ENCODE measurements at regions not wholly inside any gene's neighbourhood (a gene's known extent, or its start where the extent isn't known, plus 50 kb on each side); places are given as distances from the start of the nearest gene placed in this dataset.

- ATAC-seq (no peak), DNase-seq (no peak)
- Mint-ChIP-seq H3K4me1 (no peaks in the 10 kb centered on the region), H3K9me3 (ENCODE audit: low read depth) (no peaks in the 10 kb centered on the region), H3K4me3 (no peak overlapping the region), H3K27ac (no peak overlapping the region), H3K36me3 (no peaks in the 10 kb centered on the region), H3K27me3 (no peaks in the 10 kb centered on the region)
- CTCF ChIA-PET = no interaction called here
Measured at GRCh38 chr10:61184429-61184828, 240.4 kb upstream of the RHOBTB1 start.

GRCh38 chr10:61183967-61184366 is 240.0 kb upstream of the RHOBTB1 start:
- Mint-ChIP-seq H3K4me3 (no peak overlapping the region), H3K4me1 (no peaks in the 10 kb centered on the region), H3K9me3 (ENCODE audit: low read depth) (no peaks in the 10 kb centered on the region), H3K36me3 (no peaks in the 10 kb centered on the region), H3K27ac (no peak overlapping the region), H3K27me3 (no peaks in the 10 kb centered on the region)
- ATAC-seq (no peak), DNase-seq (no peak)
- CTCF ChIA-PET = no interaction called here

- Mint-ChIP-seq H3K27ac (no peak overlapping the region), H3K36me3 (no peaks in the 10 kb centered on the region), H3K4me1 (no peaks in the 10 kb centered on the region), H3K9me3 (ENCODE audit: low read depth) (no peaks in the 10 kb centered on the region), H3K4me3 (no peak overlapping the region), H3K27me3 (no peaks in the 10 kb centered on the region)
- CTCF ChIA-PET = no interaction called here
- ATAC-seq (no peak), DNase-seq (no peak)
Measured at GRCh38 chr10:61181832-61182231, 237.8 kb upstream of the RHOBTB1 start.

- Mint-ChIP-seq H3K9me3 (ENCODE audit: low read depth) (no peaks in the 10 kb centered on the region), H3K27me3 (no peaks in the 10 kb centered on the region), H3K4me1 (no peaks in the 10 kb centered on the region), H3K4me3 (no peak overlapping the region), H3K27ac (no peak overlapping the region), H3K36me3 (no peaks in the 10 kb centered on the region)
- ATAC-seq = no peak
- CTCF ChIA-PET = no interaction called here
- DNase-seq = no peak
Measured at GRCh38 chr10:61179771-61180170, 235.8 kb upstream of the RHOBTB1 start.

- H3K4me3 Mint-ChIP-seq = no peak overlapping the region
- CTCF ChIA-PET = no interaction called here
- H3K36me3 Mint-ChIP-seq = no peaks in the 10 kb centered on the region
- H3K27me3 Mint-ChIP-seq = no peaks in the 10 kb centered on the region
- ATAC-seq = no peak
- no peak for DNase-seq
- no peak overlapping the region for H3K27ac Mint-ChIP-seq
- no peaks in the 10 kb centered on the region for H3K9me3 Mint-ChIP-seq (ENCODE audit: low read depth)
- H3K4me1 Mint-ChIP-seq = no peaks in the 10 kb centered on the region
Measured at GRCh38 chr10:61176424-61176823, 232.4 kb upstream of the RHOBTB1 start.

- Mint-ChIP-seq H3K9me3 (ENCODE audit: low read depth) (no peaks in the 10 kb centered on the region), H3K27ac (no peak overlapping the region), H3K36me3 (no peaks in the 10 kb centered on the region), H3K4me1 (no peaks in the 10 kb centered on the region), H3K4me3 (no peak overlapping the region), H3K27me3 (no peaks in the 10 kb centered on the region)
- DNase-seq (no peak), ATAC-seq (no peak)
- CTCF ChIA-PET = no interaction called here
Measured at GRCh38 chr10:61175316-61175715, 231.3 kb upstream of the RHOBTB1 start.

GRCh38 chr10:61173450-61173849 is 229.5 kb upstream of the RHOBTB1 start:
- Mint-ChIP-seq H3K4me1 (no peaks in the 10 kb centered on the region), H3K27ac (no peak overlapping the region), H3K36me3 (no peaks in the 10 kb centered on the region), H3K27me3 (no peaks in the 10 kb centered on the region), H3K4me3 (no peak overlapping the region), H3K9me3 (ENCODE audit: low read depth) (no peaks in the 10 kb centered on the region)
- no peak for DNase-seq
- CTCF ChIA-PET = no interaction called here
- ATAC-seq = no peak

- H3K4me3 Mint-ChIP-seq = no peak overlapping the region
- H3K9me3 Mint-ChIP-seq (ENCODE audit: low read depth) = no peaks in the 10 kb centered on the region
- no peak for ATAC-seq
- CTCF ChIA-PET = no interaction called here
- no peaks in the 10 kb centered on the region for H3K36me3 Mint-ChIP-seq
- no peaks in the 10 kb centered on the region for H3K4me1 Mint-ChIP-seq
- DNase-seq = no peak
- H3K27ac Mint-ChIP-seq = no peak overlapping the region
- no peaks in the 10 kb centered on the region for H3K27me3 Mint-ChIP-seq
Measured at GRCh38 chr10:61172182-61172926, 228.4 kb upstream of the RHOBTB1 start.

GRCh38 chr10:61170594-61170993 is 226.6 kb upstream of the RHOBTB1 start:
- Mint-ChIP-seq H3K4me1 (no peaks in the 10 kb centered on the region), H3K27ac (no peak overlapping the region), H3K36me3 (no peaks in the 10 kb centered on the region), H3K9me3 (ENCODE audit: low read depth) (no peaks in the 10 kb centered on the region), H3K4me3 (no peak overlapping the region), H3K27me3 (no peaks in the 10 kb centered on the region)
- ATAC-seq = no peak
- CTCF ChIA-PET = interaction anchor here (1.7 kb wide), 1 partner anchor 30 kb away, joined by 4 read pairs; no protein-coding TSS in a partner anchor
- no peak for DNase-seq

GRCh38 chr10:61169294-61169693 is 225.3 kb upstream of the RHOBTB1 start:
- H3K27me3 Mint-ChIP-seq = no peaks in the 10 kb centered on the region
- H3K4me1 Mint-ChIP-seq = no peaks in the 10 kb centered on the region
- no peaks in the 10 kb centered on the region for H3K9me3 Mint-ChIP-seq (ENCODE audit: low read depth)
- H3K36me3 Mint-ChIP-seq = no peaks in the 10 kb centered on the region
- no peak for ATAC-seq
- CTCF ChIA-PET = interaction anchor here (1.7 kb wide), 1 partner anchor 28 kb away, joined by 4 read pairs; no protein-coding TSS in a partner anchor
- no peak for DNase-seq
- H3K4me3 Mint-ChIP-seq = no peak overlapping the region
- no peak overlapping the region for H3K27ac Mint-ChIP-seq

- Mint-ChIP-seq H3K9me3 (ENCODE audit: low read depth) (peaks cover under 1% of the 10 kb centered on the region), H3K36me3 (no peaks in the 10 kb centered on the region), H3K4me3 (no peak overlapping the region), H3K4me1 (no peaks in the 10 kb centered on the region), H3K27me3 (no peaks in the 10 kb centered on the region), H3K27ac (no peak overlapping the region)
- ATAC-seq (no peak), DNase-seq (no peak)
- CTCF ChIA-PET = no interaction called here
Measured at GRCh38 chr10:61166489-61166888, 222.5 kb upstream of the RHOBTB1 start.

GRCh38 chr10:61166065-61166464 is 222.1 kb upstream of the RHOBTB1 start:
- DNase-seq (no peak), ATAC-seq (no peak)
- H3K4me1 Mint-ChIP-seq = no peaks in the 10 kb centered on the region

GRCh38 chr10:61164458-61165160 is 220.6 kb upstream of the RHOBTB1 start:
- CTCF ChIA-PET = no interaction called here

More at GRCh38 chr10:61166065-61166464, 222.1 kb upstream of the RHOBTB1 start:
- Mint-ChIP-seq H3K4me3 (no peak overlapping the region), H3K27me3 (no peaks in the 10 kb centered on the region), H3K27ac (no peak overlapping the region), H3K36me3 (no peaks in the 10 kb centered on the region), H3K9me3 (ENCODE audit: low read depth) (peaks cover 3% of the 10 kb centered on the region)
- CTCF ChIA-PET = no interaction called here

GRCh38 chr10:61163403-61163802 is 219.4 kb upstream of the RHOBTB1 start:
- no peak overlapping the region for H3K27ac Mint-ChIP-seq
- CTCF ChIA-PET = no interaction called here

More at GRCh38 chr10:61164458-61165160, 220.6 kb upstream of the RHOBTB1 start:
- Mint-ChIP-seq H3K4me1 (no peaks in the 10 kb centered on the region), H3K9me3 (ENCODE audit: low read depth) (peaks cover 3% of the 10 kb centered on the region), H3K27me3 (no peaks in the 10 kb centered on the region), H3K27ac (no peak overlapping the region), H3K4me3 (no peak overlapping the region), H3K36me3 (no peaks in the 10 kb centered on the region)
- no peak for ATAC-seq
- DNase-seq = no peak

More at GRCh38 chr10:61163403-61163802, 219.4 kb upstream of the RHOBTB1 start:
- Mint-ChIP-seq H3K4me3 (no peak overlapping the region), H3K27me3 (no peaks in the 10 kb centered on the region), H3K36me3 (no peaks in the 10 kb centered on the region), H3K9me3 (ENCODE audit: low read depth) (peaks cover 3% of the 10 kb centered on the region), H3K4me1 (no peaks in the 10 kb centered on the region)
- no peak for ATAC-seq
- DNase-seq = no peak
